H9 (cell line): ENCODE measurements at regions not wholly inside any gene's neighbourhood (a gene's known extent, or its start where the extent isn't known, plus 50 kb on each side); places are given as distances from the start of the nearest gene placed in this dataset.

ENCODE experiments used
- DNase-seq: peaks from one replicate; pipeline ENCODE4 v3.0.0-alpha.2; 2017
- H2AFZ ChIP-seq: one replicate; pipeline ENCODE4 v1.6.1; 2013; ENCODE audit warnings: mild to moderate bottlenecking, low read length, control low read depth, moderate library complexity
- H2AK5ac ChIP-seq: 2 replicates; pipeline ENCODE4 v1.6.1; 2013; ENCODE audit warnings: low read length, control low read depth, mixed read lengths; ENCODE audit not compliant: insufficient read length
- H2BK120ac ChIP-seq: one replicate; pipeline ENCODE4 v1.6.1; 2013; ENCODE audit warnings: low read depth, mild to moderate bottlenecking, low read length, control low read depth, inconsistent platforms; ENCODE audit not compliant: poor library complexity, severe bottlenecking
- H2BK12ac ChIP-seq: 2 replicates; pipeline ENCODE4 v1.6.1; 2013; ENCODE audit warnings: low read length, control low read depth, mixed read lengths, low read depth; ENCODE audit not compliant: insufficient read length
- H2BK15ac ChIP-seq: 2 replicates; pipeline ENCODE4 v1.6.1; 2013; ENCODE audit warnings: low read depth, low read length, control low read depth
- H2BK20ac ChIP-seq: one replicate; pipeline ENCODE4 v1.6.1; 2013; ENCODE audit warnings: low read depth, mild to moderate bottlenecking, low read length, control low read depth, inconsistent platforms; ENCODE audit not compliant: poor library complexity, severe bottlenecking
- H2BK5ac ChIP-seq: 2 replicates; pipeline ENCODE4 v1.6.1; 2013; ENCODE audit warnings: low read length, control low read depth, mixed read lengths; ENCODE audit not compliant: insufficient read length
- H3K14ac ChIP-seq: 2 replicates; pipeline ENCODE4 v1.6.1; 2013; ENCODE audit warnings: low read length, control low read depth; ENCODE audit not compliant: insufficient read depth
- H3K18ac ChIP-seq: 2 replicates; pipeline ENCODE4 v1.6.1; 2013; ENCODE audit warnings: low read depth, mild to moderate bottlenecking, mixed read lengths, low read length, control low read depth; ENCODE audit not compliant: insufficient read length
- H3K23ac ChIP-seq: 2 replicates; pipeline ENCODE4 v1.6.1; 2013; ENCODE audit warnings: low read length, control low read depth, mixed read lengths, low read depth; ENCODE audit not compliant: insufficient read length
- H3K23me2 ChIP-seq: 2 replicates; pipeline ENCODE4 v1.6.1; 2013; ENCODE audit warnings: low read depth, mild to moderate bottlenecking, mixed read lengths, low read length, control low read depth; ENCODE audit not compliant: insufficient read length, poor library complexity, severe bottlenecking
- H3K27ac ChIP-seq: 2 replicates; pipeline ENCODE4 v1.5.1; 2013; ENCODE audit warnings: low read length, control low read depth, mixed read lengths, low read depth; ENCODE audit not compliant: insufficient read length
- H3K27me3 ChIP-seq: 2 replicates; pipeline ENCODE4 v1.6.1; 2013; ENCODE audit warnings: low read length, control low read depth, inconsistent platforms; ENCODE audit not compliant: insufficient read depth
- H3K4ac ChIP-seq: 2 replicates; pipeline ENCODE4 v1.6.1; 2013; ENCODE audit warnings: low read depth, mild to moderate bottlenecking, control low read depth, inconsistent platforms, low read length, moderate library complexity
- H3K4me1 ChIP-seq: 2 replicates; pipeline ENCODE4 v1.6.1; 2013; ENCODE audit warnings: low read length, control low read depth, inconsistent platforms; ENCODE audit not compliant: insufficient read depth
- H3K4me2 ChIP-seq: 2 replicates; pipeline ENCODE4 v1.6.1; 2013; ENCODE audit warnings: low read length, control low read depth, mixed read lengths; ENCODE audit not compliant: insufficient read length, insufficient read depth
- H3K56ac ChIP-seq: 2 replicates; pipeline ENCODE4 v1.6.1; 2013; ENCODE audit warnings: low read depth, mild to moderate bottlenecking, mixed read lengths, low read length, control low read depth; ENCODE audit not compliant: insufficient read length
- H3K79me1 ChIP-seq: 2 replicates; pipeline ENCODE4 v1.6.1; 2013; ENCODE audit warnings: low read depth, mild to moderate bottlenecking, moderate library complexity, low read length, control low read depth, inconsistent platforms; ENCODE audit not compliant: insufficient read depth, poor library complexity, severe bottlenecking
- H3K79me2 ChIP-seq: 2 replicates; pipeline ENCODE4 v1.6.1; 2013; ENCODE audit warnings: low read length, control low read depth, inconsistent platforms; ENCODE audit not compliant: insufficient read depth
- H3K9ac ChIP-seq: 2 replicates; pipeline ENCODE4 v1.6.1; 2013; ENCODE audit warnings: low read length, control low read depth, mixed read lengths; ENCODE audit not compliant: insufficient read length; ENCODE audit errors: extremely low read depth
- H3K9me3 ChIP-seq: one replicate; pipeline ENCODE4 v1.6.1; 2013; ENCODE audit warnings: low read depth, low read length, inconsistent platforms; ENCODE audit not compliant: control insufficient read depth
- H3T11ph ChIP-seq: one replicate; pipeline ENCODE4 v1.6.1; 2013; ENCODE audit warnings: mild to moderate bottlenecking, low read length, control low read depth, inconsistent platforms
- H4K20me1 ChIP-seq: one replicate; pipeline ENCODE4 v1.6.1; 2013; ENCODE audit not compliant: control insufficient read depth, insufficient read length, insufficient read depth
- H4K5ac ChIP-seq: 2 replicates; pipeline ENCODE4 v1.6.1; 2013; ENCODE audit warnings: low read depth, mild to moderate bottlenecking, mixed read lengths, low read length, control low read depth; ENCODE audit not compliant: insufficient read length
- H4K8ac ChIP-seq: replicated peaks from 2 replicates; pipeline ENCODE4 v1.6.1; 2013; ENCODE audit warnings: low read length, control low read depth, mixed read lengths, low read depth; ENCODE audit not compliant: insufficient read length
- H4K91ac ChIP-seq: 2 replicates; pipeline ENCODE4 v1.6.1; 2013; ENCODE audit warnings: low read depth, mild to moderate bottlenecking, moderate library complexity, mixed read lengths, low read length, control low read depth; ENCODE audit not compliant: insufficient read length
- H3K27ac Mint-ChIP-seq, 3 experiments: 2 replicates in 2 of 3; 3 replicates in 1 of 3; pipeline ENCODE4 v1.8.0; 2020 to 2021; ENCODE audit warnings: mixed read lengths in 3 of 3, mild to moderate bottlenecking in 1 of 3, moderate library complexity in 1 of 3
- H3K27me3 Mint-ChIP-seq: 2 replicates; pipeline ENCODE4 v1.8.0; 2021; ENCODE audit warnings: low read depth, mild to moderate bottlenecking, moderate library complexity, mixed read lengths
- H3K36me3 Mint-ChIP-seq, 3 experiments: 2 replicates in 2 of 3; 3 replicates in 1 of 3; pipeline ENCODE4 v1.8.0; 2020 to 2021; ENCODE audit warnings: low read depth in 3 of 3, mixed read lengths in 3 of 3; ENCODE audit not compliant: insufficient read depth in 1 of 3
- H3K4me1 Mint-ChIP-seq, 2 experiments: 2 replicates each; pipeline ENCODE4 v1.8.0; 2020; ENCODE audit warnings: mixed read lengths in 2 of 2
- H3K4me3 Mint-ChIP-seq, 2 experiments: 2 replicates in 1 of 2; 3 replicates in 1 of 2; pipeline ENCODE4 v1.8.0; 2020 to 2021; ENCODE audit warnings: mild to moderate bottlenecking in 2 of 2, mixed read lengths in 2 of 2, moderate library complexity in 1 of 2
- H3K9me3 Mint-ChIP-seq, 2 experiments: 2 replicates in 1 of 2; 3 replicates in 1 of 2; pipeline ENCODE4 v1.8.0; 2020; ENCODE audit warnings: mild to moderate bottlenecking in 2 of 2, mixed read lengths in 2 of 2, moderate library complexity in 1 of 2
- WGBS: extraction: QIAGEN DNeasy Blood & Tissue Kit; methylation state at CpG from one replicate; pipeline ENCODE4 v1.1.7; 2013; ENCODE audit warnings: missing lambda C conversion rate, low lambda C conversion rate, mixed read lengths; ENCODE audit not compliant: insufficient read length; ENCODE audit errors: extremely low coverage; 5-methylcytosine and 5-hydroxymethylcytosine counted together
- TF ChIP-seq, protein P1 (sequence below): fragments of 200-600 bp; sonication (generic); conservative IDR thresholded peaks from 3 replicates; pipeline ENCODE4 v1.8.0; 2021; ENCODE audit warnings: antibody characterized with exemption, mild to moderate bottlenecking

DNA sequence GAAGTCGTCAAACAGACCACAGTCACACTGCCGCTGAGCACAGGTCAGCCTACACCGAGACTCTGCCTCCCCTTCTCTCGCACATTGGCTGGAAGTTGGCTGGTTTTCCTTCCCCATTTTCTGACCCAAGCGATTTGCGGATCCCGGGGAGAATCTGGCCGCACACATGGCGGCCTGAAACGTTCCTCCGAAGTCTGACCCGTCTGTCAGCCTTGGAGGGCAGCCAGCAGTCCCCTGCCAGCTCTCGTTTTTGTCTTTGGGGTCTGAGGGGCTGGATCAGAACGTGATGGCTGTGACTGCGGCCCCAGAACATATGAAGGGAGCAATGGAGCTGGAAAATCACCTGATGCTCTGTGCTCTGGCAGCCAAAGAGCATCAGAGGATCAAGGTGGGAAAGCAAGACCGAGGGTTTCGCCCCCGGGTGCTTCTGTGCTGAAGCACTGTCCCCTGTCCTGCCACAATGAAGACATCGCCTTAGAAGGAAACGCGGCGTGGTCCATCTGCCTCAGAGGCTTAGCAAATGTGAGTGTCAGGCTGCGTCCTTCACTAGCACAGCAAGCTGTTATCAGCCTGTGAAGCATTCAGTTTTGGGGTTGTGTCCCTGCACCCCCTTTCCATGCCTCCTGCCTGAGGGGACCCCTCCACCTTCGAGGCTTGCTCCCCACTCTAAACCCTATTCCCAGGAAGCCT, 119.3 kb upstream of the SHH start:
- Histone ChIP-seq H4K8ac (no peak overlapping the region), H3K79me2 (no peaks in the 10 kb centered on the region), H2BK15ac (no peak overlapping the region), H2BK12ac (no peak overlapping the region), H3K4ac (no peak overlapping the region), H3K4me2 (no peak overlapping the region), H4K5ac (no peak overlapping the region), H4K91ac (no peak overlapping the region), H4K20me1 (no peaks in the 10 kb centered on the region), H3T11ph (no peak overlapping the region), H3K9ac (no peak overlapping the region), H2BK20ac (no peak overlapping the region), H3K79me1 (no peaks in the 10 kb centered on the region), H2AK5ac (no peak overlapping the region), H2BK120ac (no peak overlapping the region), H3K9me3 (no peaks in the 10 kb centered on the region), H3K23me2 (no peaks in the 10 kb centered on the region), H3K56ac (no peak overlapping the region), H3K4me1 (no peaks in the 10 kb centered on the region), H2AFZ (no peak overlapping the region), H3K27me3 (no peaks in the 10 kb centered on the region), H3K23ac (no peak overlapping the region), H3K14ac (no peak overlapping the region), H3K18ac (no peak overlapping the region), H2BK5ac (no peak overlapping the region), H3K27ac (no peak overlapping the region)
- DNase-seq = no peak
- Mint-ChIP-seq H3K4me3 (no peak overlapping the region), H3K27ac (no peak overlapping the region), H3K27me3 (peaks cover 18% of the 10 kb centered on the region), H3K9me3 (peaks cover 14 to 34% of the 10 kb centered on the region in 2 experiments), H3K36me3 (peaks cover 0 to 7% (median 0%) of the 10 kb centered on the region in 3 experiments; a peak in 3 of 7 replicates), H3K4me1 (peaks cover 0 to 5% of the 10 kb centered on the region in 2 experiments; a peak in 1 of 4 replicates)
- WGBS = no CpG with 5 or more reads among the region's 24 CpGs
- TF ChIP-seq, protein P1, sequence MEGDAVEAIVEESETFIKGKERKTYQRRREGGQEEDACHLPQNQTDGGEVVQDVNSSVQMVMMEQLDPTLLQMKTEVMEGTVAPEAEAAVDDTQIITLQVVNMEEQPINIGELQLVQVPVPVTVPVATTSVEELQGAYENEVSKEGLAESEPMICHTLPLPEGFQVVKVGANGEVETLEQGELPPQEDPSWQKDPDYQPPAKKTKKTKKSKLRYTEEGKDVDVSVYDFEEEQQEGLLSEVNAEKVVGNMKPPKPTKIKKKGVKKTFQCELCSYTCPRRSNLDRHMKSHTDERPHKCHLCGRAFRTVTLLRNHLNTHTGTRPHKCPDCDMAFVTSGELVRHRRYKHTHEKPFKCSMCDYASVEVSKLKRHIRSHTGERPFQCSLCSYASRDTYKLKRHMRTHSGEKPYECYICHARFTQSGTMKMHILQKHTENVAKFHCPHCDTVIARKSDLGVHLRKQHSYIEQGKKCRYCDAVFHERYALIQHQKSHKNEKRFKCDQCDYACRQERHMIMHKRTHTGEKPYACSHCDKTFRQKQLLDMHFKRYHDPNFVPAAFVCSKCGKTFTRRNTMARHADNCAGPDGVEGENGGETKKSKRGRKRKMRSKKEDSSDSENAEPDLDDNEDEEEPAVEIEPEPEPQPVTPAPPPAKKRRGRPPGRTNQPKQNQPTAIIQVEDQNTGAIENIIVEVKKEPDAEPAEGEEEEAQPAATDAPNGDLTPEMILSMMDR = no peak
